AG10803 (cell line): ENCODE measurements at regions not wholly inside any gene's neighbourhood (a gene's known extent, or its start where the extent isn't known, plus 50 kb on each side); places are given as distances from the start of the nearest gene placed in this dataset.
"Not testable (repeated sequence)": the region's sequence is repeated elsewhere in the genome, so short reads cannot be mapped to it uniquely, and the experiment has no call there.

Experiments used
- DNase-seq: peaks from one replicate; pipeline ENCODE4 v3.0.0; 2010; ENCODE audit warnings: low read depth
- H3K4me3 ChIP-seq: 2 replicates; pipeline ENCODE4 v1.5.1; 2011; ENCODE audit warnings: mild to moderate bottlenecking, low read length, control low read depth
- CTCF ChIP-seq: conservative IDR thresholded peaks from 2 replicates; pipeline ENCODE4 v1.5.1; 2011; ENCODE audit warnings: mild to moderate bottlenecking, low read length, control low read depth, inconsistent platforms

GRCh38 chr4:60455380-60455779 is 744.7 kb upstream of the ADGRL3 start:
- no peak for DNase-seq
- TF ChIP-seq CTCF: no peak
- H3K4me3 ChIP-seq: no peak overlapping the region

GRCh38 chr4:60461551-60461950 is 738.6 kb upstream of the ADGRL3 start:
- H3K4me3 ChIP-seq: no peak overlapping the region
- no peak for DNase-seq

GRCh38 chr4:60463857-60464502 is 736.1 kb upstream of the ADGRL3 start:
- peak; percentile 26 for TF ChIP-seq CTCF
- DNase-seq: no peak
- H3K4me3 ChIP-seq: no peak overlapping the region

More at GRCh38 chr4:60461551-60461950, 738.6 kb upstream of the ADGRL3 start:
- no peak for TF ChIP-seq CTCF

GRCh38 chr4:60482921-60483351 is 717.2 kb upstream of the ADGRL3 start:
- no peak overlapping the region for H3K4me3 ChIP-seq
- TF ChIP-seq CTCF: no peak
- DNase-seq: no peak

- TF ChIP-seq CTCF: no peak
- DNase-seq: no peak
- no peak overlapping the region for H3K4me3 ChIP-seq
These were observed 714.9 kb upstream of the ADGRL3 start for GRCh38 chr4:60485276-60485675.

- not testable (repeated sequence) for DNase-seq, H3K4me3 ChIP-seq
These were observed 712.9 kb upstream of the ADGRL3 start for GRCh38 chr4:60487118-60487761.

- no peak for TF ChIP-seq CTCF
- no peak for DNase-seq
- no peak overlapping the region for H3K4me3 ChIP-seq
These were observed 699.3 kb upstream of the ADGRL3 start for GRCh38 chr4:60500810-60501209.
